Natural killer cell (primary cell): ENCODE measurements at regions not wholly inside any gene's neighbourhood (a gene's known extent, or its start where the extent isn't known, plus 50 kb on each side); places are given as distances from the start of the nearest gene placed in this dataset.

Experiments used
- ATAC-seq, 3 donors: fragments of 150-1000 bp in 2 of 3; fragments of 200-7000 bp in 1 of 3; cut with Tn5 transposase; 1 replicate in 1 of 3; 2 replicates in 2 of 3; pipeline ENCODE4 v1.10.0; 2021; ENCODE audit warnings: mild to moderate bottlenecking in 2 of 3, moderate library complexity in 2 of 3
- DNase-seq, 2 donors: peaks; one replicate each; pipeline versions ENCODE4 v3.0.0 to v3.0.0-alpha.2; 2013 to 2021; ENCODE audit warnings: mixed read lengths in 1 of 2
- H3K27ac ChIP-seq: one replicate; pipeline ENCODE4 v1.5.1; 2013; ENCODE audit warnings: mild to moderate bottlenecking, low read length
- H3K27me3 ChIP-seq: one replicate; pipeline ENCODE4 v1.6.1; 2013; ENCODE audit warnings: low read length; ENCODE audit not compliant: control insufficient read depth, insufficient read depth
- H3K36me3 ChIP-seq: one replicate; pipeline ENCODE4 v1.6.1; 2013; ENCODE audit warnings: low read length; ENCODE audit not compliant: control insufficient read depth, insufficient read depth
- H3K4me1 ChIP-seq: one replicate; pipeline ENCODE4 v1.6.1; 2013; ENCODE audit warnings: low read length; ENCODE audit not compliant: control insufficient read depth, insufficient read depth
- H3K4me3 ChIP-seq: one replicate; pipeline ENCODE4 v1.5.1; 2013; ENCODE audit warnings: low read length
- H3K9me3 ChIP-seq: one replicate; pipeline ENCODE4 v1.6.1; 2013; ENCODE audit warnings: low read length; ENCODE audit not compliant: control insufficient read depth, insufficient read depth
- H3K27ac Mint-ChIP-seq, 2 donors: one replicate each; pipeline ENCODE4 v1.8.0; 2022; ENCODE audit warnings: mild to moderate bottlenecking in 2 of 2, mixed read lengths in 2 of 2, moderate library complexity in 1 of 2
- H3K27me3 Mint-ChIP-seq, 2 donors: one replicate each; pipeline ENCODE4 v1.8.0; 2022; ENCODE audit warnings: low read depth in 2 of 2, mixed read lengths in 2 of 2
- H3K36me3 Mint-ChIP-seq: one replicate; pipeline ENCODE4 v1.8.0; 2022; ENCODE audit warnings: mixed read lengths
- H3K4me1 Mint-ChIP-seq, 2 donors: one replicate each; pipeline ENCODE4 v1.8.0; 2022; ENCODE audit warnings: mixed read lengths in 2 of 2
- H3K4me3 Mint-ChIP-seq: one replicate; pipeline ENCODE4 v1.8.0; 2022; ENCODE audit warnings: mild to moderate bottlenecking, moderate library complexity, mixed read lengths
- H3K9me3 Mint-ChIP-seq, 2 donors: one replicate each; pipeline ENCODE4 v1.8.0; 2022; ENCODE audit warnings: mixed read lengths in 2 of 2
- WGBS: methylation state at CpG from one replicate; pipeline ENCODE4 v1.1.7; 2013; ENCODE audit warnings: missing lambda C conversion rate; ENCODE audit not compliant: insufficient coverage; 5-methylcytosine and 5-hydroxymethylcytosine counted together
- intact Hi-C: fragments of 100-400 bp; cut with micrococcal nuclease; formaldehyde crosslinking; loops from one replicate; pipeline ENCODE4 v1.14.2; 2022
- TF ChIP-seq, protein P1 (sequence below): fragments of 200-600 bp; IDR thresholded peaks from one replicate; pipeline ENCODE4 v1.8.0; 2022; ENCODE audit warnings: antibody characterized with exemption

DNA sequence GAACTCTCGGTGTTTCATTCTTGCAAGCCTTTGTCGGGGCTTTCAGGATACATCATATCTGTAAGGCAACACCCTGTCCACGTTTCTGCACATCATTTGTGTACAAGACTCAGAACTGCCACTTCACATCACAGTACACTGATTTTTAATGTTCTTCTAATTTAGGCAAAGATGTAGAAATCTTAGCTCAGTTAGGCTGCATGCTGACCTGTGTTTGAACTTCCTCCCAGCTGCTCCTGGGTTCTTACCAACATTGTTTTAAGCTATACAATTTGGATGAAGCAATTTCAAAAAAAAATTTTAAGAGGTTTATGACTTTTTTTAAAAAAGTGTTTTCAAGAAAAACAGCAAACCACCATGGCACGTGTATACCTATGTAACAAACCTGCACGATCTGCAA, 1047.9 kb upstream of the SLC10A2 start:
- Mint-ChIP-seq H3K27ac (no peak overlapping the region), H3K27me3 (no peaks in the 10 kb centered on the region)
- WGBS = 73% methylated on average over 3 of the region's 5 CpGs

DNA sequence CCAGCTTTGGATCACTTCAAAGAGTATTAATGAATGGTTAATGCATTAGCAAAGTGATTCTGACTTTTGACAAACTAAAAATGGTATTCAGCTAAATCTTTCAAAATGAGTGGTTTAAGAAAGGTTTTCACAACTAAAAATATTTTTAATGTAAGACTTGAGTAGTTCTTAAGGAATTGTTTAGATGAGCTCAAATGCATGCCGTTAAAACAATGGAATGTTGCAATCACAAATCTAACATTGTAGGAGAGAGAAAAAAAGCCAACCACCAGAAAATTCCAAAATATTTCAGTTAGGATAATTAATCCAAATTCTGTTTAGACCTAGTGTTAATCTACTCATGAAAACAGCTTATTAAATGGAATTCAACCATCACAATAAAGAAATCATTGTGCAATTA, 1044.8 kb upstream of the SLC10A2 start:
- Histone ChIP-seq H3K27me3 (no peaks in the 10 kb centered on the region), H3K27ac (no peak overlapping the region), H3K4me3 (no peak overlapping the region), H3K9me3 (no peaks in the 10 kb centered on the region), H3K4me1 (no peaks in the 10 kb centered on the region), H3K36me3 (no peaks in the 10 kb centered on the region)
- Mint-ChIP-seq H3K9me3 (peaks cover 15 to 19% of the 10 kb centered on the region in 2 donors), H3K27me3 (no peaks in the 10 kb centered on the region), H3K27ac (no peak overlapping the region), H3K36me3 (no peaks in the 10 kb centered on the region), H3K4me1 (no peaks in the 10 kb centered on the region), H3K4me3 (no peak overlapping the region)
- WGBS = no CpG with 5 or more reads among the region's 1 CpG
- TF ChIP-seq, protein P1, sequence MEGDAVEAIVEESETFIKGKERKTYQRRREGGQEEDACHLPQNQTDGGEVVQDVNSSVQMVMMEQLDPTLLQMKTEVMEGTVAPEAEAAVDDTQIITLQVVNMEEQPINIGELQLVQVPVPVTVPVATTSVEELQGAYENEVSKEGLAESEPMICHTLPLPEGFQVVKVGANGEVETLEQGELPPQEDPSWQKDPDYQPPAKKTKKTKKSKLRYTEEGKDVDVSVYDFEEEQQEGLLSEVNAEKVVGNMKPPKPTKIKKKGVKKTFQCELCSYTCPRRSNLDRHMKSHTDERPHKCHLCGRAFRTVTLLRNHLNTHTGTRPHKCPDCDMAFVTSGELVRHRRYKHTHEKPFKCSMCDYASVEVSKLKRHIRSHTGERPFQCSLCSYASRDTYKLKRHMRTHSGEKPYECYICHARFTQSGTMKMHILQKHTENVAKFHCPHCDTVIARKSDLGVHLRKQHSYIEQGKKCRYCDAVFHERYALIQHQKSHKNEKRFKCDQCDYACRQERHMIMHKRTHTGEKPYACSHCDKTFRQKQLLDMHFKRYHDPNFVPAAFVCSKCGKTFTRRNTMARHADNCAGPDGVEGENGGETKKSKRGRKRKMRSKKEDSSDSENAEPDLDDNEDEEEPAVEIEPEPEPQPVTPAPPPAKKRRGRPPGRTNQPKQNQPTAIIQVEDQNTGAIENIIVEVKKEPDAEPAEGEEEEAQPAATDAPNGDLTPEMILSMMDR = no peak
- no peak for ATAC-seq
- DNase-seq = no peak
- intact Hi-C loops = no loop called here

More for the DNA sequence above, 1047.9 kb upstream of the SLC10A2 start:
- Histone ChIP-seq H3K36me3 (no peaks in the 10 kb centered on the region), H3K4me3 (no peak overlapping the region), H3K4me1 (no peaks in the 10 kb centered on the region), H3K27ac (no peak overlapping the region), H3K27me3 (no peaks in the 10 kb centered on the region), H3K9me3 (no peaks in the 10 kb centered on the region)
- DNase-seq (no peak), ATAC-seq (no peak)
- intact Hi-C loops = no loop called here
- H3K4me3 Mint-ChIP-seq = no peak overlapping the region
- no peaks in the 10 kb centered on the region for H3K4me1 Mint-ChIP-seq
- TF ChIP-seq, protein P1 = no peak
- H3K36me3 Mint-ChIP-seq = no peaks in the 10 kb centered on the region
- peaks cover 11 to 13% of the 10 kb centered on the region in 2 donors for H3K9me3 Mint-ChIP-seq

DNA sequence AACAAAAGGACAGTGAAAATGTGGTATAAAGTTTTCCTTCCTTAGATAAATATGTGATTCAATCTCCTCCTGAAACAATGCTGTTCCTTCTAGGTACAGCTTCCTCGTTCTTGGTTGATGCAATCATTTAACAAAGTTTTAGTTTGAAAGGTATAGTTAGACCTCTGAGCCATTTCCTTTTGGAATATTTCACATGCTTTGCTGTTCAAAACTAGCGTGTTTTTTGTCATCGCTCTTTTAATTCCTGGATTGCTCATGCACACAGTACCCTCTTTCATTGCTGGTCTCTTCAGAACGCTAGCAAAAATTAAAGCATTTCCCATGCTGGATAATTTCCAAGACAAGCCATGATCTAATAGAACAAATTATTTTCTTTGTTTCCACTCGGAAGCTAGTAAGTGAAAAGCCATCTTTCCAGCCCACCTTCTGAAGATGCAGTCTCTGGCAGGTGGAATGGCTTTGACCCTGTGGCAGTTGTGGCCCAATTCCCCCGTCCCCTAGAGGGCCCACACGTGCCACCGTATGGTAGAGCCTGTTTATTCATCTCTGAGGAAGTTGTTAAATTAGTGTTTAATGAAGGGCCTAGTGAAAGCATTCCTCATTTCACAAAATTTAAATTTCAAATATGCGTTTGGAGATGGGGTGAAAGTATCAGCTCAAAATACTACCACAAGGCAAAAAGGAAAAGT, 1040.6 kb upstream of the SLC10A2 start:
- H3K27ac ChIP-seq = no peak overlapping the region
- intact Hi-C loops = no loop called here
- H3K9me3 ChIP-seq = peaks cover 15% of the 10 kb centered on the region
- ATAC-seq (no peak), DNase-seq (no peak)
- WGBS = 89% methylated on average over 8 of the region's 9 CpGs
- H3K4me3 Mint-ChIP-seq = no peak overlapping the region
- no peak overlapping the region for H3K4me3 ChIP-seq
- TF ChIP-seq, protein P1 = no peak
- no peaks in the 10 kb centered on the region for H3K27me3 Mint-ChIP-seq
- H3K36me3 ChIP-seq = no peaks in the 10 kb centered on the region
- no peaks in the 10 kb centered on the region for H3K36me3 Mint-ChIP-seq
- no peak overlapping the region for H3K27ac Mint-ChIP-seq
- H3K27me3 ChIP-seq = no peaks in the 10 kb centered on the region
- no peaks in the 10 kb centered on the region for H3K4me1 Mint-ChIP-seq
- H3K9me3 Mint-ChIP-seq = peaks cover 20 to 26% of the 10 kb centered on the region in 2 donors
- H3K4me1 ChIP-seq = no peaks in the 10 kb centered on the region
